OCI-LY3 (cell line): ENCODE measurements at regions not wholly inside any gene's neighbourhood (a gene's known extent, or its start where the extent isn't known, plus 50 kb on each side); places are given as distances from the start of the nearest gene placed in this dataset.

ENCODE experiments used
- CTCF ChIP-seq: fragments of 200-600, 300-600 bp; sonication (generic); IDR thresholded peaks from 2 replicates; pipeline ENCODE4 v1.5.1; 2014; ENCODE audit warnings: antibody characterized with exemption, low read length, low read depth
- EZH2phosphoT487 ChIP-seq: fragments of 200-600 bp; shearing (Covaris generic); IDR thresholded peaks from 2 replicates; pipeline ENCODE4 v1.6.1; 2018; ENCODE audit warnings: antibody characterized with exemption, mixed run types, low read depth

- TF ChIP-seq EZH2phosphoT487 (no peak), CTCF (no peak)
These were observed 207.7 kb upstream of the KAZN start for GRCh38 chr1:14390816-14391215.
